HG03097 (cell line): ENCODE measurements at regions not wholly inside any gene's neighbourhood (a gene's known extent, or its start where the extent isn't known, plus 50 kb on each side); places are given as distances from the start of the nearest gene placed in this dataset.
"Not testable (repeated sequence)": the region's sequence is repeated elsewhere in the genome, so short reads cannot be mapped to it uniquely, and the experiment has no call there.

Source experiments
- ATAC-seq: cut with Tn5 transposase; IDR thresholded peaks from one replicate; pipeline ENCODE4 v1.9.1; 2021; ENCODE audit not compliant: unreplicated experiment, low FRiP score

DNA sequence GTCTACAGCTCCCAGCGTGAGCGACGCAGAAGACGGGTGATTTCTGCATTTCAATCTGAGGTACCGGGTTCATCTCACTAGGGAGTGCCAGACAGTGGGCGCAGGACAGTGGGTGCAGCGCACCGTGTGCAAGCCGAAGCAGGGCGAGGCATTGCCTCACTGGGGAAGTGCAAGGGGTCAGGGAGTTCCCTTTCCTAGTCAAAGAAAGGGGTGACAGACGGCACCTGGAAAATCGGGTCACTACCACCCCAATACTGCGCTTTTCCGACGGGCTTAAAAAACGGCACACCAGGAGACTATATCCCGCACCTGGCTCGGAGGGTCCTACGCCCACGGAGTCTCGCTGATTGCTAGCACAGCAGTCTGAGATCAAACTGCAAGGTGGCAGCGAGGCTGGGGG is 95.6 kb downstream of the GPX5 start:
- ATAC-seq: not testable (repeated sequence)

- ATAC-seq: not testable (repeated sequence)
These were observed 97.6 kb downstream of the GPX5 start for GRCh38 chr6:28623242-28623641.

DNA sequence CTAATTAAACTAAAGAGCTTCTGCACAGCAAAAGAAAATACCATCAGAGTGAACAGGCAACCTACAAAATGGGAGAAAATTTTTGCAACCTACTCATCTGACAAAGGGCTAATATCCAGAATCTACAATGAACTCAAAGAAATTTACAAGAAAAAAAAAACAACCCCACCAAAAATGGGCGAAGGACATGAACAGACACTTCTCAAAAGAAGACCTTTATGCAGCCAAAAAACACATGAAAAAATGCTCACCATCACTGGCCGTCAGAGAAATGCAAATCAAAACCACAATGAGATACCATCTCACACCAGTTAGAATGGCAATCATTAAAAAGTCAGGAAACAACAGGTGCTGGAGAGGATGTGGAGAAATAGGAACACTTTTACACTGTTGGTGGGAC is 100.7 kb downstream of the GPX5 start:
- not testable (repeated sequence) for ATAC-seq

DNA sequence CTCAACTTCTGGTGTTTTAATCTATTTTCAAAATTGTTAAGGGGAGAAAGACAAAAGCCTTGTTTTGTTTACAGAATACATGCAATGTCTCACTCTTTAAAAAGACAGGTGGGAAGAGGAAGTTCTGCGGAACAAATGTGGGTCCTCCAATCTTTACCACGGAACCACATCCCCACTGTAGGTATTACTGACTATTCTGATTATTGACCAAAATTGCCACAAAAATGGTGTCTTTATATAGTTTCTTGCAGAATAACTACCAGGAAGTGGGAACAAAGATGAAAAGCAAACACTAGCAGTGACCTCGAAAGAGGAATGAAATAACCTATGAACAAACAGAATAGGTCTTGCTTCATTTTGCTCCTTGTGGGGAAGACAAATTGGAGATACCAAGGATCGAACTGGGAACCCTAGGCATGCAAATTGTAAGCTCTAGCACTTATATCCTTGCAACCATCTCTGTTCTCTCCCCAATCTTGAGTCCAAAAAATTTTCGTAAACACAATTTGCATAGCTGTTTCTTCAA is 106.7 kb downstream of the GPX5 start:
- no peak for ATAC-seq

- no peak for ATAC-seq
These were observed 107.9 kb downstream of the GPX5 start for GRCh38 chr6:28633445-28634215.

DNA sequence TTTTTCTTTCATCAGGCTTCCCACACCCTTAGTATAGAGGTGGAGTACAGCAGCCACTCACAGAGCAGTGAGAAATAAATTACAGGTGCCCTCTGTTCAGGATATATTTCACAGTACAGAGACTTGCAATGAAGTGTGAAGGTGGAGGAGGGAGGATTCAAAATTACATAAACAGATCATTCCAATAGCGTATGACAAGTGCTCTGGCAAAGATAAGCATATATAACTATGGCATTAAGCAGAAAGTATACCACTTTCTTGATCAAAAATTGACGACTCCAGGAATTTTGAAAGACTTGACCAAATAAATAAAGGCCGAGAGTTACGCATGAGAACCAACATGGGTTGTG is 108.7 kb downstream of the GPX5 start:
- no peak for ATAC-seq

DNA sequence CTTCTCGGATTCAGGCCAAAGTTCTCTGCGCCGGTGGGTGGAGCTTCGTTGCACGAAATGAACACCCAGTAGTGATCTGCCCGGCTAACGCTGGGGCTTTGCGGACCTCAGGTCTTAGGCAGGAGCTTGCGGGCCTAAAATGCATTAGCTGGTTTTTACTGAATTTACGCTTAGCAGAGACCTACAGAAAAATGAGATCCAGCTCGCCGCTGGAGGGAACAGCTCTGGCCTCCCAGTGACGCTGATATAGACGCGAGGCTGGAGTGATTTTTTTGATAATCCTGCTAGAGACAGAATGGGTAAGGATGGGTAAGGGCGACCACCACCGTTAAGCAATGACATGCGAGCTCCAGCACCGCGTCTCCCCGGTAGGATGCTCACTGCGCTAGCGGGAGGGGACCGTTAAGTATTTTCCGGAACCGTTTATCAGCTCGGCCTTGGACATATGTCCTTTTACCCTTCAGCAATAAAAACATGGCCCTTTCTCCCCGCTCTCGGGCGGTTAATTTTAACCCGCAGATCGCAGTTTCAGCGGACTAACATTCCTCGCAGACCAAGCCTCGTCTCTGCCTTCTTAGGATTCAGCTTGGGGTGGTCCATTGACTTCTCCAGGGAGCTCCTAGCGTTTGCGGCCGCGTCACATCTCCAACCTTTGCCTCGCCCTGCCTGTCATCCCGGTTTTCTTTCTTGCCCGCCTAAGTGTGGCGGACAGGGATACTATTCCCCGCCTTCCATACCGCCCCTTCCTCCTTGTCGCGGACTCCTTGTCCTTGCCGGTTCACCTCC is 109.3 kb downstream of the GPX5 start:
- ATAC-seq: no peak

- no peak for ATAC-seq
These were observed 110.0 kb downstream of the GPX5 start for GRCh38 chr6:28635547-28636158.

- no peak for ATAC-seq
These were observed 113.2 kb downstream of the GPX5 start for GRCh38 chr6:28638787-28639430.

GRCh38 chr6:28639445-28640290 is 114.0 kb downstream of the GPX5 start:
- ATAC-seq: not testable (repeated sequence)

- ATAC-seq: no peak
These were observed 117.5 kb downstream of the GPX5 start for GRCh38 chr6:28643017-28643740.

DNA sequence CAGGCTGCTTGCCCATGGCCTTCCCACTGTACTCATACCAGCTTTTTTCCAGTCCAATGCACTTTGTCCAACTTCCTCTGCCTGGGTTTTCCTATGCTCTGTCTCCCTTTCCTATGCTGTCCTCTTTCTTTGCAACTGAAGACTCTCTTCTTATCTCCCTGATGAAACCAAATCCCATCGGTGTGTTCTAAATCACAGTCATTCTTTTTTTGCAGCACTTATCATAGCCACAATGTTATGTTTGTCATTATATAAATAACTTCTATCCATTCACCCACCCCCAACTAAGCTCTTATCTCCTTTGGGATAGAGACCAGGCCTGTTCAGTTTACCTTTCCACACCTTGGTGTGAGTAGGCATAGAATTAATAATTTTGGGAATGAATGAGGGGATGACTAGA is 121.0 kb downstream of the GPX5 start:
- ATAC-seq: no peak

- no peak for ATAC-seq
These were observed 122.6 kb downstream of the GPX5 start for GRCh38 chr6:28648035-28648877.

DNA sequence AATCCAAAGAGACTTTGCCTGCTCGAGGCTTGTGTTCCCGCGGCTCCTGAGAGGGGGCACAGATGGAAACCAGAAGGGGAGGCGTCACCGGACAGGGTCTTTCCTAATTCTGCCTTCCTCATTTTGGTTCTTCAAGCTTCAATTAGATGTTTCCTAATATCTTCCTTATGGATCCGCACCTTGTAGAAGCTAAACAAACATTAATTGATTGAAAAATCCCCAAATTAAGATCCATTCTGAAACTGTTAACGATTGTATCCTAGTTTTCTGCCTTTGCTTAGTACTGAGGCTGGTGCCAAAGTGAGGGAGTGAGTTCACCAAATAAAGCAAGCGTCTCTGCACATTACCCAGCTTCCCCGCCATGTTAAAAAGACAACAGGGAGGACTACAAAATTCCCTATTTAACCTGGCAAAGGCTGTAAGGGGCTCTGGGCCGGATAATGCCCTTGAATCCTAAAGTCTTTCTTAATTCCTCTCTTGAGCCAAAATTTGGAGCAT is 123.2 kb downstream of the GPX5 start:
- no peak for ATAC-seq

DNA sequence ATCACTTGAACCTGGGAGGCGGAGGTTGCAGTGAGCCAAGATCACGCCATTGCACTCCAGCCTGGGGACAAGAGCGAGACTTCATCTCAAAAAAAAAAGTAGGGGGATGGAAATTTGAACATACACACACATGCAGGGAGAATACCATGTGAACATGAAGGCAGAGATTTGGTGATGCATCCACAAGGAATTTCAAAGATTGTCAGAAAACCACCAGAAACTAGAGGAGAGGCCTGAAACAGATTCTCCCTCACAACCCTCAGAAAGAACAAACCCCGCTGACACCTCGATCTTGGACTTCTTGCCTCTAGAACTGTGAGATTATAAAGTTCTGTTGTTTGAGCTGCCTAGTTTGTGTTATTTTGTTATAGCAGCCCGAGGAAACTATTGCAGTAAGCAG is 125.5 kb downstream of the GPX5 start:
- no peak for ATAC-seq

DNA sequence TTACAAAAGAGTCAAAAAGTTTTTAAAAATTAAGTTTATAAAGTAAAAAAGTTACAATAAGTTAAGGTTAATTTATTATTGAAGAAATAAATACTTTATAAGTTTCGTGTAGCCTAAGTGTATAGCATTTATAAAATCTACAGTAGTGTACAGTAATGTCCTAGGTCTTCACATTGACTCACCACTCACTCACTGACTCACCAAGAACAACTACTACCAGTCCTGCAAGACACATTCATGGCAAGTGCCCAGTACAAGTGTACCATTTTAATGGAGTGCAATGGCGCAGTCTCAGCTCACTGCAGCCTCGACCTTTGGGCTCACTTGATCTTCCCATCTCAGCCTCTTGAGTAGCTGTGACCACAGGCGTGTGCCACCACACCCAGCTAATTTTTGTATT is 128.2 kb downstream of the GPX5 start:
- no peak for ATAC-seq

DNA sequence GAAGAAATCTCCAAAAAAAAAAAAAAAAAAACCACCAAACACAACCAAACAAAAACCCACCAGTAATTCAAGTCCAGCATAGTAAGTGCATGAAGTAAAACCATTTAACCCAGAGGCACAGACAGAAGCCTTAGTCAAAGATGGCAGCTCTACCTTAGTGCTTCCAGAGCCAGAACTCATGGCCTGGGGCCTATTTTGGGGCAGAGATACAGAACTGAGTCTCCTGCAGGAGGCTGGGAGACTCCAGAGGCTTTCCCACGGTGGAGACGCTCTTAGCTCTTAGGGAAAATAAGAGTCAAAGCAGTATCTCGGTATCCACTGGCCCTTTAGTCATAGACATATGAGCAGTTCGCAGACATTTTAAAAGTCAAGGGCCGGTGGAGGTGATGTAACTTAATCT is 129.5 kb downstream of the GPX5 start:
- ATAC-seq: no peak

GRCh38 chr6:28656715-28657114 is 131.0 kb downstream of the GPX5 start:
- ATAC-seq: no peak
